ENCODE measurements at regions not wholly inside any gene's neighbourhood (a gene's known extent, or its start where the extent isn't known, plus 50 kb on each side); places are given as distances from the start of the nearest gene placed in this dataset.

DNA sequence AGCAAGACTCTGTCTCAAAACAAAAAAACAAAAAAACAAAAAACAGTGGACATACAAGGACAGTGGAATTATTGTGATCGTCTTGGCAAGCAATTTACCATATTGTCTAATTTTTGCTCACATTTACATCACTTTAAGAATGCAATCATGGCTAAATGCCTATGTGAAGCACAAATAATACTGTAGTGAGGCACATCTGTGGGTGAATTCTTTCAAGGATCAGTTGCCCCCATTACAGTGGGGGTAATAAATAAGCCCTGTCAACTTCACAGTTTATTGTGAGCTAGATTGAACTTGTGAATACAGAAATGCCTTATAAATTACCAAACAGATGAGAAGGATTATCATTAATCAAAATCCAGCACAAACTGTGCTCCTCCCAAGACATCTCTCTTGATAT, 150.2 kb upstream of the PAPPA start:
- Histone ChIP-seq H3K4ac (ENCODE audit: low read depth, low read length) (no peak overlapping the region), H4K8ac (replicated peaks; ENCODE audit: insufficient read length, low read depth, low read length) (no peak overlapping the region), H3K4me1 (ENCODE audit: insufficient read depth, low read length) (no peaks in the 10 kb centered on the region), H3K79me1 (ENCODE audit: insufficient read depth, low read depth, low read length, poor library complexity, severe bottlenecking) (no peaks in the 10 kb centered on the region), H3K79me2 (ENCODE audit: insufficient read depth, low read length) (no peaks in the 10 kb centered on the region), H2BK12ac (ENCODE audit: insufficient read length, low read depth, low read length) (no peak overlapping the region), H3K27me3 (ENCODE audit: insufficient read depth, low read length) (no peaks in the 10 kb centered on the region), H2AK5ac (ENCODE audit: insufficient read length, low read length) (no peak overlapping the region), H3K9me3 (ENCODE audit: control insufficient read depth, low read depth, low read length) (no peaks in the 10 kb centered on the region), H3K56ac (ENCODE audit: insufficient read length, low read depth, low read length) (no peak overlapping the region), H3K27ac (ENCODE audit: insufficient read length, low read depth, low read length) (no peak overlapping the region), H2BK120ac (ENCODE audit: low read depth, low read length, poor library complexity, severe bottlenecking) (no peak overlapping the region), H3K9ac (ENCODE audit: extremely low read depth, insufficient read length, low read length) (no peak overlapping the region), H4K20me1 (ENCODE audit: control insufficient read depth, insufficient read depth, insufficient read length) (no peaks in the 10 kb centered on the region), H4K91ac (ENCODE audit: insufficient read length, low read depth, low read length) (no peak overlapping the region), H3K14ac (ENCODE audit: insufficient read depth, low read length) (no peak overlapping the region), H3K23me2 (ENCODE audit: insufficient read length, low read depth, low read length, poor library complexity, severe bottlenecking) (no peaks in the 10 kb centered on the region), H2BK15ac (ENCODE audit: low read depth, low read length) (no peak overlapping the region), H3T11ph (ENCODE audit: low read length) (no peak overlapping the region), H3K23ac (ENCODE audit: insufficient read length, low read depth, low read length) (no peak overlapping the region), H2BK20ac (ENCODE audit: low read depth, low read length, poor library complexity, severe bottlenecking) (no peak overlapping the region), H2BK5ac (ENCODE audit: insufficient read length, low read length) (no peak overlapping the region), H3K4me2 (ENCODE audit: insufficient read depth, insufficient read length, low read length) (no peak overlapping the region), H4K5ac (ENCODE audit: insufficient read length, low read depth, low read length) (no peak overlapping the region), H3K18ac (ENCODE audit: insufficient read length, low read depth, low read length) (no peak overlapping the region), H2AFZ (ENCODE audit: low read length) (no peak overlapping the region)
- 0 out of 4 replicates have a peak, but pooled peaks cover 0 to 3% of the 10 kb centered on the region in 2 experiments for H3K4me1 Mint-ChIP-seq
- no peaks in the 10 kb centered on the region for H3K27me3 Mint-ChIP-seq (ENCODE audit: low read depth)
- H3K4me3 Mint-ChIP-seq = no peak overlapping the region
- H3K9me3 Mint-ChIP-seq = no peaks in the 10 kb centered on the region
- H3K36me3 Mint-ChIP-seq (ENCODE audit: insufficient read depth in 1 of 3, low read depth in 3 of 3) = no peaks in the 10 kb centered on the region
- no peak overlapping the region; a peak in 1 of 7 replicates for H3K27ac Mint-ChIP-seq
- TF ChIP-seq, protein P1, sequence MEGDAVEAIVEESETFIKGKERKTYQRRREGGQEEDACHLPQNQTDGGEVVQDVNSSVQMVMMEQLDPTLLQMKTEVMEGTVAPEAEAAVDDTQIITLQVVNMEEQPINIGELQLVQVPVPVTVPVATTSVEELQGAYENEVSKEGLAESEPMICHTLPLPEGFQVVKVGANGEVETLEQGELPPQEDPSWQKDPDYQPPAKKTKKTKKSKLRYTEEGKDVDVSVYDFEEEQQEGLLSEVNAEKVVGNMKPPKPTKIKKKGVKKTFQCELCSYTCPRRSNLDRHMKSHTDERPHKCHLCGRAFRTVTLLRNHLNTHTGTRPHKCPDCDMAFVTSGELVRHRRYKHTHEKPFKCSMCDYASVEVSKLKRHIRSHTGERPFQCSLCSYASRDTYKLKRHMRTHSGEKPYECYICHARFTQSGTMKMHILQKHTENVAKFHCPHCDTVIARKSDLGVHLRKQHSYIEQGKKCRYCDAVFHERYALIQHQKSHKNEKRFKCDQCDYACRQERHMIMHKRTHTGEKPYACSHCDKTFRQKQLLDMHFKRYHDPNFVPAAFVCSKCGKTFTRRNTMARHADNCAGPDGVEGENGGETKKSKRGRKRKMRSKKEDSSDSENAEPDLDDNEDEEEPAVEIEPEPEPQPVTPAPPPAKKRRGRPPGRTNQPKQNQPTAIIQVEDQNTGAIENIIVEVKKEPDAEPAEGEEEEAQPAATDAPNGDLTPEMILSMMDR (conservative IDR thresholded peaks at IDR 0.05) = no peak
- no CpG with 5 or more reads among the region's 1 CpG for WGBS (ENCODE audit: extremely low coverage, insufficient read length, low lambda C conversion rate)
- DNase-seq = no peak
